GM23248 (cell line): ENCODE measurements at regions not wholly inside any gene's neighbourhood (a gene's known extent, or its start where the extent isn't known, plus 50 kb on each side); places are given as distances from the start of the nearest gene placed in this dataset.

Source experiments
- EZH2 ChIP-seq: fragments of 200-600 bp; sonication (generic); IDR thresholded peaks from 2 replicates; pipeline ENCODE4 v1.6.1; 2018; ENCODE audit warnings: antibody characterized with exemption, mild to moderate bottlenecking; ENCODE audit not compliant: insufficient read depth, poor library complexity, severe bottlenecking
- EZH2phosphoT487 ChIP-seq: fragments of 200-600 bp; sonication (generic); IDR thresholded peaks from 2 replicates; pipeline ENCODE4 v1.6.1; 2018; ENCODE audit warnings: antibody characterized with exemption, moderate library complexity, mild to moderate bottlenecking, low read depth; ENCODE audit not compliant: insufficient read depth

GRCh38 chr10:78215645-78216044 is 182.0 kb downstream of the RPS24 start:
- TF ChIP-seq EZH2phosphoT487, result no peak
- TF ChIP-seq EZH2, result no peak
